GM23248 (cell line): ENCODE measurements at regions not wholly inside any gene's neighbourhood (a gene's known extent, or its start where the extent isn't known, plus 50 kb on each side); places are given as distances from the start of the nearest gene placed in this dataset.

Experiments
- EZH2 ChIP-seq: fragments of 200-600 bp; sonication (generic); IDR thresholded peaks from 2 replicates; pipeline ENCODE4 v1.6.1; 2018; ENCODE audit warnings: antibody characterized with exemption, mild to moderate bottlenecking; ENCODE audit not compliant: insufficient read depth, poor library complexity, severe bottlenecking
- EZH2phosphoT487 ChIP-seq: fragments of 200-600 bp; sonication (generic); IDR thresholded peaks from 2 replicates; pipeline ENCODE4 v1.6.1; 2018; ENCODE audit warnings: antibody characterized with exemption, moderate library complexity, mild to moderate bottlenecking, low read depth; ENCODE audit not compliant: insufficient read depth

GRCh38 chr14:42145766-42146165 lies 539.1 kb downstream of the LRFN5 start:
- no peak for TF ChIP-seq EZH2
- no peak for TF ChIP-seq EZH2phosphoT487
